OCI-LY3 (cell line): ENCODE measurements at regions not wholly inside any gene's neighbourhood (a gene's known extent, or its start where the extent isn't known, plus 50 kb on each side); places are given as distances from the start of the nearest gene placed in this dataset.

Source experiments
- H2AFZ ChIP-seq: fragments of 200-600, 300-600 bp; shearing (Covaris generic); 2 replicates; pipeline ENCODE4 v1.6.0; 2014; ENCODE audit warnings: antibody characterized with exemption, low read depth, low read length
- H3K27ac ChIP-seq: fragments of 200-600, 300-600 bp; sonication (generic); 2 replicates; pipeline ENCODE4 v1.5.1; 2014; ENCODE audit warnings: mild to moderate bottlenecking, low read length, moderate library complexity, mixed read lengths
- H3K27me3 ChIP-seq: fragments of 200-600, 300-600 bp; sonication (generic); 2 replicates; pipeline ENCODE4 v1.6.1; 2014; ENCODE audit warnings: low read depth, low read length, mixed read lengths
- H3K36me3 ChIP-seq: fragments of 200-600, 300-600 bp; sonication (generic); replicated peaks from 2 replicates; pipeline ENCODE3; 2014; ENCODE audit warnings: low read depth, low read length, mixed read lengths
- H3K4me1 ChIP-seq: fragments of 300-600, 200-600 bp; sonication (generic); 2 replicates; pipeline ENCODE4 v1.6.1; 2014; ENCODE audit warnings: low read length, mixed read lengths
- H3K4me2 ChIP-seq: fragments of 200-600, 300-600 bp; sonication (generic); 2 replicates; pipeline ENCODE4 v1.6.1; 2014; ENCODE audit warnings: low read length, mixed read lengths
- H3K4me3 ChIP-seq: fragments of 300-600, 200-600 bp; sonication (generic); 2 replicates; pipeline ENCODE4 v1.5.1; 2014; ENCODE audit warnings: antibody characterized with exemption, mild to moderate bottlenecking, low read length, moderate library complexity
- H3K79me2 ChIP-seq: fragments of 300-600, 200-600 bp; shearing (Covaris generic); 2 replicates; pipeline ENCODE4 v1.6.1; 2014; ENCODE audit warnings: mild to moderate bottlenecking, low read length, mixed read lengths
- H3K9ac ChIP-seq: fragments of 300-600, 200-600 bp; shearing (Covaris generic); 2 replicates; pipeline ENCODE4 v1.6.0; 2014; ENCODE audit warnings: mild to moderate bottlenecking, low read length, moderate library complexity
- H3K9me3 ChIP-seq: fragments of 200-600, 300-600 bp; shearing (Covaris generic); 2 replicates; pipeline ENCODE4 v1.6.1; 2014; ENCODE audit warnings: low read length, mixed read lengths; ENCODE audit not compliant: insufficient read depth
- H4K20me1 ChIP-seq: fragments of 200-600, 300-600 bp; sonication (generic); 2 replicates; pipeline ENCODE4 v1.6.1; 2016; ENCODE audit warnings: low read length, mixed read lengths; ENCODE audit not compliant: insufficient read depth
- CTCF ChIP-seq: fragments of 200-600, 300-600 bp; sonication (generic); IDR thresholded peaks from 2 replicates; pipeline ENCODE4 v1.5.1; 2014; ENCODE audit warnings: antibody characterized with exemption, low read length, low read depth
- EZH2phosphoT487 ChIP-seq: fragments of 200-600 bp; shearing (Covaris generic); IDR thresholded peaks from 2 replicates; pipeline ENCODE4 v1.6.1; 2018; ENCODE audit warnings: antibody characterized with exemption, mixed run types, low read depth

- TF ChIP-seq EZH2phosphoT487 (no peak), CTCF (no peak)
- H4K20me1 ChIP-seq = no peaks in the 10 kb centered on the region
- no peak overlapping the region for H3K9ac ChIP-seq
These were observed 586.5 kb upstream of the TENM3 start for GRCh38 chr4:181656748-181657147.

GRCh38 chr4:181659202-181659601 lies 584.0 kb upstream of the TENM3 start:
- no peak overlapping the region for H3K9ac ChIP-seq
- H3K4me2 ChIP-seq = no peak overlapping the region
- H3K4me3 ChIP-seq = no peak overlapping the region
- no peaks in the 10 kb centered on the region for H3K79me2 ChIP-seq
- no peaks in the 10 kb centered on the region for H3K9me3 ChIP-seq
- H2AFZ ChIP-seq = no peak overlapping the region
- H3K4me1 ChIP-seq = 0 out of 2 replicates have a peak, but pooled peaks cover 5% of the 10 kb centered on the region
- H3K27me3 ChIP-seq = no peaks in the 10 kb centered on the region
- TF ChIP-seq CTCF = no peak
- TF ChIP-seq EZH2phosphoT487 = no peak
- no peak overlapping the region for H3K27ac ChIP-seq
- no peaks in the 10 kb centered on the region for H4K20me1 ChIP-seq
- H3K36me3 ChIP-seq = no peaks in the 10 kb centered on the region

More at GRCh38 chr4:181656748-181657147, 586.5 kb upstream of the TENM3 start:
- Histone ChIP-seq H3K4me3 (no peak overlapping the region), H3K4me2 (no peak overlapping the region), H3K4me1 (0 out of 2 replicates have a peak, but pooled peaks cover 5% of the 10 kb centered on the region), H3K27me3 (no peaks in the 10 kb centered on the region), H3K79me2 (no peaks in the 10 kb centered on the region), H3K36me3 (no peaks in the 10 kb centered on the region), H3K9me3 (no peaks in the 10 kb centered on the region), H2AFZ (no peak overlapping the region), H3K27ac (no peak overlapping the region)

- no peaks in the 10 kb centered on the region for H3K27me3 ChIP-seq
- H3K9me3 ChIP-seq = no peaks in the 10 kb centered on the region
- H3K36me3 ChIP-seq = no peaks in the 10 kb centered on the region
- no peaks in the 10 kb centered on the region for H3K79me2 ChIP-seq
- H3K9ac ChIP-seq = no peak overlapping the region
- H3K4me2 ChIP-seq = no peak overlapping the region
- no peak overlapping the region for H2AFZ ChIP-seq
- no peak overlapping the region for H3K27ac ChIP-seq
- H3K4me1 ChIP-seq = 0 out of 2 replicates have a peak, but pooled peaks cover 5% of the 10 kb centered on the region
- no peak overlapping the region for H3K4me3 ChIP-seq
- H4K20me1 ChIP-seq = no peaks in the 10 kb centered on the region
- TF ChIP-seq EZH2phosphoT487 = no peak
- no peak for TF ChIP-seq CTCF
These were observed 583.3 kb upstream of the TENM3 start for GRCh38 chr4:181659876-181660275.

- Histone ChIP-seq H4K20me1 (no peaks in the 10 kb centered on the region), H3K27me3 (no peaks in the 10 kb centered on the region), H3K9me3 (no peaks in the 10 kb centered on the region), H3K4me2 (no peak overlapping the region), H3K4me3 (no peak overlapping the region), H3K9ac (no peak overlapping the region), H2AFZ (no peak overlapping the region), H3K79me2 (no peaks in the 10 kb centered on the region), H3K27ac (no peak overlapping the region), H3K36me3 (no peaks in the 10 kb centered on the region), H3K4me1 (0 out of 2 replicates have a peak, but pooled peaks cover 5% of the 10 kb centered on the region)
- TF ChIP-seq EZH2phosphoT487 = no peak
- no peak for TF ChIP-seq CTCF
These were observed 582.1 kb upstream of the TENM3 start for GRCh38 chr4:181661090-181661489.
